Activated CD8-positive, alpha-beta T cell treated with anti-CD3 and anti-CD28 coated beads, Interleukin-2, amount 10 ng/mL, durations not matched to agents 7 days and 5 days (primary cell): ENCODE measurements at regions not wholly inside any gene's neighbourhood (a gene's known extent, or its start where the extent isn't known, plus 50 kb on each side); places are given as distances from the start of the nearest gene placed in this dataset.
A peak's percentile ranks its signal among the peaks of the same experiment; 100 is the strongest.

Experiments
- ATAC-seq: fragments of 150-1000 bp; cut with Tn5 transposase; one replicate; pipeline ENCODE4 v1.10.0; 2021; ENCODE audit warnings: moderate library complexity
- CTCF ChIA-PET: fragments of 350-600 bp; sonication (Branson Sonifier 250); formaldehyde crosslinking; loops from one replicate; lab custom pipeline; 2021; ENCODE audit warnings: antibody characterized with exemption; lab: Charles Lee
- POLR2A ChIA-PET: fragments of 350-600 bp; sonication (Branson Sonifier 250); formaldehyde crosslinking; loops from one replicate; lab custom pipeline; 2021; ENCODE audit warnings: antibody characterized with exemption; lab: Charles Lee
- DNase-seq: peaks from one replicate; pipeline ENCODE4 v3.0.0-alpha.2; 2020
- H3K27ac Mint-ChIP-seq: one replicate; pipeline ENCODE4 v1.8.0; 2021; ENCODE audit warnings: mild to moderate bottlenecking, mixed read lengths
- H3K27me3 Mint-ChIP-seq: one replicate; pipeline ENCODE4 v1.8.0; 2021; ENCODE audit warnings: low read depth, mixed read lengths
- H3K36me3 Mint-ChIP-seq: one replicate; pipeline ENCODE4 v1.8.0; 2021; ENCODE audit warnings: low read depth, mixed read lengths
- H3K4me1 Mint-ChIP-seq: one replicate; pipeline ENCODE4 v1.8.0; 2021; ENCODE audit warnings: low read depth, mixed read lengths
- H3K4me3 Mint-ChIP-seq: one replicate; pipeline ENCODE4 v1.8.0; 2021; ENCODE audit warnings: mild to moderate bottlenecking, mixed read lengths
- H3K9me3 Mint-ChIP-seq: one replicate; pipeline ENCODE4 v1.8.0; 2022; ENCODE audit warnings: mixed read lengths; ENCODE audit not compliant: insufficient read depth

DNA sequence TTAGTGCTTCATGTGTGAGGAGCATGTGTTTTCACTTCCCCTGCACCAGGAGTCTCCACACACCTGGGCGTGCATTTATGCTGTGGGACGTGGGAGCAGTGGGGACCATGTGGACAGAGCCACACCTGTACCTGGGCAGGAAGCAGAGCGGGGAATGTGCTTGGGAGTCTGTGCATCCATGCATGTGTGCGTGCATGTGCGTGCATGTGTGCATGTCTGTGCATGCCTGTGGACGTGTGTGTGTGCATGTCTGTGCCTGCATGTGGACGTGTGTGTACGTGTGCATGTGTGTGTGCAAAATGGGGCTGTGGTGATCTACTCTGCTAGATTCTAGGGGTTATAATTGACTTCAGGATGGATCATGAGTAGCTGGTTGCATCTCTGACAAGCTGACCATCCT lies 224.0 kb upstream of the GMDS start:
- Mint-ChIP-seq H3K9me3 (no peaks in the 10 kb centered on the region), H3K27ac (no peak overlapping the region), H3K4me3 (no peak overlapping the region), H3K4me1 (no peaks in the 10 kb centered on the region), H3K27me3 (peaks cover 22% of the 10 kb centered on the region), H3K36me3 (no peaks in the 10 kb centered on the region)
- ChIA-PET POLR2A (no interaction called here), CTCF (no interaction called here)
- ATAC-seq (no peak), DNase-seq (no peak)

- peaks cover 22% of the 10 kb centered on the region for H3K27me3 Mint-ChIP-seq
- DNase-seq (no peak), ATAC-seq (no peak)
- POLR2A ChIA-PET = no interaction called here
- H3K36me3 Mint-ChIP-seq = no peaks in the 10 kb centered on the region
- no peaks in the 10 kb centered on the region for H3K9me3 Mint-ChIP-seq
- H3K27ac Mint-ChIP-seq = no peak overlapping the region
- H3K4me3 Mint-ChIP-seq = no peak overlapping the region
- CTCF ChIA-PET = no interaction called here
- no peaks in the 10 kb centered on the region for H3K4me1 Mint-ChIP-seq
Observed at GRCh38 chr6:2468601-2468955, 223.2 kb upstream of the GMDS start.

DNA sequence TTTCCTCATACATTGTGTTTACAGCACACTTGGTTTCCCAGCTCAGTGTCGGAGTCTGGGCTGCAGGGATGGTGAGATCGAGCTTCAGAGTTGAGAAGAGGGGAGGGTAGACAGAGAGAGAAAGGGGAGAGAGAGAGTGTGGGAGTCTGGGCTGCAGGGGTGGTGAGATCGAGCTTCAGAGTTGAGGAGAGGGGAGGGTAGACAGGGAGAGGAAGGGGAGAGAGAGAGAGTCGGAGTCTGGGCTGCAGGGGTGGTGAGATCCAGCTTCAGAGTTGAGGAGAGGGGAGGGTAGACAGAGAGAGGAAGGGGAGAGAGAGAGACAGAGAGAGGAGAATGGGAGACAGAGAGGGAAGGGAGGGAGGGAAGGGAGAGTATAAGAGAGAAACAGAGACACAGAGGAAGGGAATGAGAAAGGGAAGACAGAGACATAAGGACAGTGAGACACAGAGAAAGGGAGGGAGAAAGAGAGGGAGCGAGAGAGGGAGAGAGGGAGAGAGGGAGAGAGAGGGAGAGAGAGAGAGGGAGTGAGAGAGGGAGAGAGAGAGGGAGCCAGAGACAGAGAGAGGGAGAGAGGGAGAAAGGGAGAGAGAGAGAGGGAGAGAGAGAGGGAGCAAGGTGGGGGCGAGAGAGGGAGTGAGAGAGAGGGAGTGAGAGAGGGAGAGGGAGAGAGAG lies 222.7 kb upstream of the GMDS start:
- no peaks in the 10 kb centered on the region for H3K9me3 Mint-ChIP-seq
- CTCF ChIA-PET = no interaction called here
- DNase-seq = no peak
- H3K36me3 Mint-ChIP-seq = no peaks in the 10 kb centered on the region
- no peaks in the 10 kb centered on the region for H3K4me1 Mint-ChIP-seq
- H3K27me3 Mint-ChIP-seq = peaks cover 22% of the 10 kb centered on the region
- H3K27ac Mint-ChIP-seq = no peak overlapping the region
- ATAC-seq = no peak
- POLR2A ChIA-PET = no interaction called here
- no peak overlapping the region for H3K4me3 Mint-ChIP-seq

DNA sequence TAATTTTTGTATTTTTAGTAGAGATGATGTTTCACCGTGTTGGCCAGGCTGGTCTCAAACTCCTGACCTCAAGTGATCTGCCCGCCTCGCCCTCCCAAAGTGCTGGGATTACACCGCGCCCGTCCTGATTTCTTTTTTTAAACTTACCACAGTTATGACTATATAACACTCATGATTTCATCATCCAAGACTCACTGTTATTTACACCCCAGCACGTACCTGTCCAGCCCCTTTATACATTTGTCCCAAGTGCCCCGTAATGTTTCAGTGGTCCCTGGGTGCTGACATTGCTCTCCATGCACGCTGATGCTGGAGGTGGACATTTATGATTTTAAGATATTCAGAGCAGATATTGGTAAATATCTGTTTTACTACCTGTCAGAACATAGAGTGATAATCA lies 219.9 kb upstream of the GMDS start:
- DNase-seq (no peak), ATAC-seq (no peak)
- no peak overlapping the region for H3K4me3 Mint-ChIP-seq
- no peak overlapping the region for H3K27ac Mint-ChIP-seq
- H3K36me3 Mint-ChIP-seq = no peaks in the 10 kb centered on the region
- CTCF ChIA-PET = no interaction called here
- no peaks in the 10 kb centered on the region for H3K4me1 Mint-ChIP-seq
- POLR2A ChIA-PET = no interaction called here
- no peaks in the 10 kb centered on the region for H3K9me3 Mint-ChIP-seq
- H3K27me3 Mint-ChIP-seq = peaks cover 18% of the 10 kb centered on the region

- ChIA-PET CTCF (no interaction called here), POLR2A (no interaction called here)
- no peak overlapping the region for H3K27ac Mint-ChIP-seq
- ATAC-seq = no peak
- no peaks in the 10 kb centered on the region for H3K9me3 Mint-ChIP-seq
- peaks cover 15% of the 10 kb centered on the region for H3K27me3 Mint-ChIP-seq
- no peaks in the 10 kb centered on the region for H3K4me1 Mint-ChIP-seq
- no peak overlapping the region for H3K4me3 Mint-ChIP-seq
- no peak for DNase-seq
- no peaks in the 10 kb centered on the region for H3K36me3 Mint-ChIP-seq
Observed at GRCh38 chr6:2464641-2465040, 219.2 kb upstream of the GMDS start.

DNA sequence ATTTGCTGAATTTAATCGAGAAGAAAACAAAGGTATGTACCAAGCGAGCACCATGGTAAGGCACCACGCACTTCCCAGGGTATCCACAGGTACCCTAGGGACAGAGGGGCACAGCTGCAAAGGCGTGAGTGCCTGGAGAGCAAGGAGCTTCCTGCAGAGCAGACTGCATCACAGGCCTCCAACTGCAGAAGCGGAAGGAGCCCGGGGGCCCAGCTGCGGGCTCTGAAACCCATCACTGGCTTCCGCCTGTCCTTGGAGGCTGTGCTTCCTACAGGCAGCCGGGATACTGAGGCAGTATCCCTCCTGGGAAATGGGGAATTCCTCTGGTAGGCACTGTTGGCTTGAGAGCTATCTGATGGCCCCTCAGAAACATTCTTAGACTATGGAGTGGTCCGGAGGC lies 217.4 kb upstream of the GMDS start:
- no peak overlapping the region for H3K4me3 Mint-ChIP-seq
- no peaks in the 10 kb centered on the region for H3K36me3 Mint-ChIP-seq
- ChIA-PET CTCF (no interaction called here), POLR2A (interaction anchor here (0.5 kb wide), 1 partner anchor 51 kb away, joined by 4 read pairs; no protein-coding TSS in a partner anchor)
- H3K27ac Mint-ChIP-seq = no peak overlapping the region
- H3K9me3 Mint-ChIP-seq = no peaks in the 10 kb centered on the region
- DNase-seq = no peak
- H3K27me3 Mint-ChIP-seq = peaks cover 4% of the 10 kb centered on the region
- H3K4me1 Mint-ChIP-seq = no peaks in the 10 kb centered on the region
- ATAC-seq = no peak

- Mint-ChIP-seq H3K4me3 (no peak overlapping the region), H3K36me3 (no peaks in the 10 kb centered on the region), H3K9me3 (no peaks in the 10 kb centered on the region), H3K27me3 (no peaks in the 10 kb centered on the region), H3K4me1 (no peaks in the 10 kb centered on the region), H3K27ac (no peak overlapping the region)
- DNase-seq (no peak), ATAC-seq (no peak)
- CTCF ChIA-PET = no interaction called here
- POLR2A ChIA-PET = no interaction called here
Observed at GRCh38 chr6:2460216-2460745, 214.9 kb upstream of the GMDS start.

DNA sequence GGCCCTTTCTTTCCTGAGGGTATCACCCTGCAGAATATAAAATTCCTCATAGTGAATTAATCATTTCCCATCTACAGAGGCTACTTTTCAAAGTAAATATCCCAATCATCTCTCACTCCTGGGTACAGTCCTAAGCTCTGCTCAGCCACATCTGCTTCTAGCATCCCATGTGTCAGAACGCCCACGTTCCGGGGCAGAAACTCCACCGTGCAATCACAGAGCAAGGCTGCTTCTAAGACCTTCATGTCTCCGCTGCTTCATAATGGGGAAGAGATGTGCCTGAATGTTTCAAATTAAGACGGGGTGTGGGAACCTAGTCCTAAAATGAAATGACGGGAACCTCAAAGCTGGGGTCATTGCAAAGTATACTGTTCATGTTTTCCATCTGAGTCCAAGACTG lies 208.8 kb upstream of the GMDS start:
- ATAC-seq (no peak), DNase-seq (no peak)
- no peaks in the 10 kb centered on the region for H3K4me1 Mint-ChIP-seq
- POLR2A ChIA-PET = no interaction called here
- H3K4me3 Mint-ChIP-seq = no peak overlapping the region
- no peak overlapping the region for H3K27ac Mint-ChIP-seq
- H3K9me3 Mint-ChIP-seq = no peaks in the 10 kb centered on the region
- H3K27me3 Mint-ChIP-seq = peaks cover 6% of the 10 kb centered on the region
- no peaks in the 10 kb centered on the region for H3K36me3 Mint-ChIP-seq
- CTCF ChIA-PET = no interaction called here

DNA sequence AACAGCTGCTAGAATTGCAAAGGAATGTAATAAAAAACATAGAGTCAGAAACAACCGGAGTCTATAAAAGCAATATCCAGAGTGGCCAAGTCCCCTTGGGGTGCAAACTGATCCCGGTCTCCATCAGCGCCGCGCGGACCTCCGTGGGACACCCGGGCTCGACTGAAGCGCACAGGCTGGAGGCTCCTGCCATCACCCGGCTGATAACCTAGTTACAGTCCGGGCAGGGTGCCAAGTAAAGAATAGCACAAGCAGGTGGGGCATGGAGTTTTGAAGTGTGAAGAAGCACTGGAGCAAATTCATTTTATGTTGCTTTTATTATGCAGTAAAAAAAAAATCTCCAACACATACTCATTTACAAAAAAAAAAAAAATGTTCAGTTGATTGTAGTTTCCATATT lies 205.1 kb upstream of the GMDS start:
- no peak overlapping the region for H3K27ac Mint-ChIP-seq
- DNase-seq (no peak), ATAC-seq (no peak)
- no peaks in the 10 kb centered on the region for H3K9me3 Mint-ChIP-seq
- peaks cover 16% of the 10 kb centered on the region for H3K27me3 Mint-ChIP-seq
- H3K36me3 Mint-ChIP-seq = no peaks in the 10 kb centered on the region
- POLR2A ChIA-PET = no interaction called here
- CTCF ChIA-PET = no interaction called here
- H3K4me3 Mint-ChIP-seq = no peak overlapping the region
- H3K4me1 Mint-ChIP-seq = peaks cover 3% of the 10 kb centered on the region

DNA sequence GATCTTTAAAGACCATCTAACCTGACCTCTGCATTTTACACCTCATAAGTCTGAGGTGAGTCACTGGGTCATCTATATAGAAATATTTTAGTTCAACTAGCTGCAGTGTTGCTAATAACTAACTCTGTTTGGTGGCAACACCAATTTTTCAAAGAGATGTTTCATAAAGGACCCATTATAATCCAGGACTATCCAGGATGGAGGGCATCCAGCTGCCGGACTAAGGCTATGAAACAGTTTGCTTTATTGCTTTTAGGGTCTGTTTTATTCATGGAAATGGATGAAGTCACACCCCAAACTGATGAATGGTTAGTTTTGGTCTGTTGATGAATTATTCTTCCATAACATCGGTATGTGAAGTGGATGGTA lies 204.2 kb upstream of the GMDS start:
- Mint-ChIP-seq H3K4me3 (no peak overlapping the region), H3K36me3 (no peaks in the 10 kb centered on the region), H3K4me1 (peaks cover 3% of the 10 kb centered on the region), H3K9me3 (no peaks in the 10 kb centered on the region), H3K27ac (no peak overlapping the region), H3K27me3 (peaks cover 18% of the 10 kb centered on the region)
- POLR2A ChIA-PET = no interaction called here
- CTCF ChIA-PET = interaction anchor here (0.6 to 2.8 kb wide), 8 partner anchors 10 to 823 kb away, joined by 3 to 20 read pairs (median 4); no protein-coding TSS in a partner anchor
- no peak for ATAC-seq
- DNase-seq = no peak

- no peaks in the 10 kb centered on the region for H3K9me3 Mint-ChIP-seq
- POLR2A ChIA-PET = no interaction called here
- DNase-seq (peak; percentile 26), ATAC-seq (peak; percentile 61)
- H3K27me3 Mint-ChIP-seq = peaks cover 18% of the 10 kb centered on the region
- CTCF ChIA-PET = interaction anchor here (0.6 to 2.8 kb wide), 10 partner anchors 9 to 850 kb away, joined by 3 to 20 read pairs (median 4); no protein-coding TSS in a partner anchor
- no peak overlapping the region for H3K27ac Mint-ChIP-seq
- peak overlapping the region; percentile 8 for H3K4me3 Mint-ChIP-seq
- H3K36me3 Mint-ChIP-seq = no peaks in the 10 kb centered on the region
- peaks cover 3% of the 10 kb centered on the region for H3K4me1 Mint-ChIP-seq
Observed at GRCh38 chr6:2448826-2449571, 203.6 kb upstream of the GMDS start.

DNA sequence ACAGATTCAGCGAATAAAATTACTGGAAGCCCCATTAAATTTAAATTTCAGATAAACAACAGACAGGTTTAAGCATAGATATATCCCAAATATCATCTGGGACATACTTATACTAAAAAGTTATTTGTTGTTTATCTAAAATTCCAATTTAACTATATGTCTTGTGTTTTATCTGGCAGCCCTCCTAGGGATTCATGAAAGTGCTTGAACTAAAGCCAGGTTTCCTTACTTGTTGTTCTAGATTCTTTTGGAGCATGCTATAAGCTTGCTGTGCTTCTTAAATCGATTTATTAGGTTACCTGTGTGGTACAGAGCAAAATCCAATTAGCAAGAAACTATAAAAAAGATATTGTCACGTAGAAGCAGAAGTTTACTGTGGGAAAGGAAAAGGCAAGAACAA lies 202.5 kb upstream of the GMDS start:
- H3K36me3 Mint-ChIP-seq = no peaks in the 10 kb centered on the region
- ATAC-seq (no peak), DNase-seq (no peak)
- ChIA-PET POLR2A (no interaction called here), CTCF (interaction anchor here (0.8 to 2.8 kb wide), 6 partner anchors 8 to 851 kb away, joined by 3 to 20 read pairs (median 4); no protein-coding TSS in a partner anchor)
- H3K27me3 Mint-ChIP-seq = peaks cover 16% of the 10 kb centered on the region
- peaks cover 3% of the 10 kb centered on the region for H3K4me1 Mint-ChIP-seq
- no peaks in the 10 kb centered on the region for H3K9me3 Mint-ChIP-seq
- no peak overlapping the region for H3K27ac Mint-ChIP-seq
- H3K4me3 Mint-ChIP-seq = no peak overlapping the region
